ENCODE measurements at regions not wholly inside any gene's neighbourhood (a gene's known extent, or its start where the extent isn't known, plus 50 kb on each side); places are given as distances from the start of the nearest gene placed in this dataset.

GRCh38 chr3:18770800-18771199 lies 345.7 kb upstream of the SATB1 start:
- DNase-seq: no peak

GRCh38 chr3:18767756-18768303 lies 342.7 kb upstream of the SATB1 start:
- DNase-seq: no peak

- no peak for DNase-seq
These were observed 341.8 kb upstream of the SATB1 start for GRCh38 chr3:18766974-18767373.

- DNase-seq: no peak
These were observed 340.5 kb upstream of the SATB1 start for GRCh38 chr3:18765662-18766061.

- no peak for DNase-seq
These were observed 340.0 kb upstream of the SATB1 start for GRCh38 chr3:18765161-18765560.

DNA sequence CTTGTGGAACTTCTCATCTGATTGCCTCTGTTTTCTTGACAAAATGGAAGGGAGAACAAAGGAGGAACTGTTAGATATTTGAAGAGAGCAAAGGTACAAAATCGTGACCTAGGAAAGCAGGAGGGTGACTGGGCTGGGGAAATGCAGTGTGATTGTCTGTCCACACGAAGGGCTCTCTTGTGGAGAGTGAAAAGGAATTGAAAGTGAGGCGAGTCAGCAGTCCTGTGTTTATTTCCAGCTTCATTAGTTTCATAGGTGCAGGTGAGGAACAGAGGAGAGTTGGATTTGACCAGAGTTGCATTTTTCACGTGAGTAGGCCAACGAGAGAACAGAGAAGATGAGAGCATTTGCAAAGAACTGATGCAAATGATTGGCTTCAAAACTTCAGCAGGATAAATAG lies 336.4 kb upstream of the SATB1 start:
- DNase-seq: no peak

- peak; percentile 36 for DNase-seq
These were observed 333.0 kb upstream of the SATB1 start for GRCh38 chr3:18758047-18758704.

DNA sequence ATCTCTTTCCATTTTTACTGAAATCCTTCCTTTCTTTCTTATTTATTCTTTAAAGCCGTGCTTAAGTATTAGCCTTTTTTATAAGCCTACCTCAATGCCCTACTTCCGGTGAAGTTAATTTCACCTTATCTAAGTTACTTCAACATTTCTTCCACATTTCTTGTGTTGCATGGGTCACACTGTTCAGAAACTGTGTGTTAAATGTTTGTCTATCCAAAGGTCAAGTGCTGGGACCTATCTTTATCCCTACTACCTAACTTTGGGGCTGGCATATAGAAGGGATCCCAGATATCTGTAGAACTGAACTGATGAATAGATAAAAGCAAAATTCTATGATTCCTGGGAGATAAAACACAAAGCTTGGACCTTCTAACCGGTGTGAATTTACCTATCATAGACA lies 332.3 kb upstream of the SATB1 start:
- DNase-seq: no peak

- DNase-seq: no peak
These were observed 327.3 kb upstream of the SATB1 start for GRCh38 chr3:18752273-18752934.

DNA sequence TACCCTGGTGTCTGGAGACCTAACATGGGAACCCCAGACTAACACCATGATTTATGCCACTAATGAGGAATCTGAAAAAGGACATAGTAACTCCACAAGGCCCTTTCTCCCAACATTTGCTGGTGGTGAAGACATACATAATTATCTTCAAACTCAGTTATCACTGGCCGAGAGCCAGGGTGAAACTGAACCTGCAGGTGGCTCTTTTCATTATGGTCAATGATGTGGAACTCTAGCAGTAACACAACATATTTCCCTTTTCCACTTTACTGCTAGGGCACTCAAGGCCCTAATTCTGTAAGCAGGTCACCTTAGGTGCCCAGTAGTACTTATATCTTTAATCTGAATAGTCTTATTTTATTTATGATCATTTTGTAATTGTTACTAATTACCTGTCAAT lies 326.4 kb upstream of the SATB1 start:
- DNase-seq: no peak

- DNase-seq: no peak
These were observed 322.2 kb upstream of the SATB1 start for GRCh38 chr3:18747383-18747782.

DNA sequence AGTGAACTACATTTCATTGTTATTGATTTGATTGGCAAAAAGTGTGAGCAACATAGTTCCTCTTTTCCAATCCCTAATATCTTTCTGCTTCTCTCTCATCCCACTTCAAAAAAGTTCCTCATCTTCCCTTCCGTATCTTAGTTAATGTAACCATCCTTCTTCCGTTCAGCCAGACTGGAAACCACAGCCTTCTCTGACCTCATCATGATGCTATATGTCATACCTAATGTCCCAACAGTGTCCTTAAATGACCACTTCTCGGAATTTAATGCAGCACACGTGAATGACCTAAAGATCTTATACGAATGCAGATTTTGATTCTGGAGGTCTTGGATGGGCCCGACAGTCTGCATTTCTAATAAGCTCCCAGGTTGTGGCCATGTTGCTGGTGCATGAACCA lies 320.3 kb upstream of the SATB1 start:
- no peak for DNase-seq

GRCh38 chr3:18744472-18744871 lies 319.3 kb upstream of the SATB1 start:
- no peak for DNase-seq

- DNase-seq: peak; percentile 34
These were observed 318.6 kb upstream of the SATB1 start for GRCh38 chr3:18743761-18744160.

GRCh38 chr3:18740631-18741583 lies 315.8 kb upstream of the SATB1 start:
- DNase-seq: peak; percentile 57

- DNase-seq: no peak
These were observed 313.9 kb upstream of the SATB1 start for GRCh38 chr3:18739099-18739433.

GRCh38 chr3:18738393-18739098 lies 313.4 kb upstream of the SATB1 start:
- DNase-seq: no peak

DNA sequence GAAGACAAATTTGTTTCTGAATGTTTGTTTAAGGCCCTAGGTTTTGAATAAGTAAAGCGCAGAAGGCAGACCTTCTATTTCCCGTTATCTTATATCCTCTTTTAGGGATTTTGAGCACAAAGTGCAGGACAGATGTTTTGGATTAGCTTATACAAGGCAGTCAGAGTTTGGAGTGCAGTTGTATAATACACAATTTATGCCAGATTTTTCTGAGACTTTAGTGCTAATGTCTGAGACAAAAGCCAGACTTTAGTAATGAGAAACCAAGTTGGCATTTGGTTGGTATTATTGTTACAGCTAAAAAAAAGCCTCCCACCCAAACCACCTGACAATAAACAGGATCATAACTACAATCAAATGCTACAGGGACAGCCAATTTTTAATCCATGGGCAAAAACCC lies 309.9 kb upstream of the SATB1 start:
- no peak for DNase-seq

DNA sequence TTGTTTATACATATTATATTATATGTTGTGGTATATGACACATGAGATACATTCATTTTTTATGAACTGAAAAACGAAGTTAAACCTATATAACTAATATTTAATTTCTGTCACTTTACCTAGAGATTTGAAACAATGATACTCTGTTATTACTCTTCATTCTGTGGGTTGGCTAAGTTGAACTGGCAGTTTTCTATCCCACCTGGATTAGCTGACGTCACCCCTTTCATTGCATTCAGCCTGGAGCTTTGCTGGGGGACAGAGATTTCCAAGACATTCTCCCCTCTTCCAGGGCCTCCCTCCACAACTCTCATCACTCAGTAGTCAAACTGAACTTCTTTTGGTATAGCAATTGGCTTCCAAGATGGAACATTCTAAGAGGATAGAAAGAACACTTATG lies 309.2 kb upstream of the SATB1 start:
- DNase-seq: no peak

DNA sequence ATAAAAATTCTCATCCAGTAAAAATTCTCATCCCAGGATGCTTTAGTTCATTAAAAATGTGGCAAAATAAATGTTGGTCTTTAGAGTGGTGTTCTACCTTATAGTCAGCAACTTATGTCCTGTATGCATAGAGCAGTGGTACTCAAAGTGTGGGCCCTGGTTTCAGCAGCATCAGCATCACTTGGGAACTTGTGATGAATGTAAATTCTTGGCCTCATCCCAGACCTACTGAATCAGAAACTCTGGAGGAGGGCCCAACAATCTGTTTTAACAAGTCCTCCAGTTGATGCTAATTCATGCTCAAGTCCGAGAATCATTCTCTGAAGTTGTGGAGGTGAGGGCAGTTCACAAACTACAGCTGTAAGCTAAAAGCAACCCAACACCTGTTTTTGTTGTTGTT lies 307.3 kb upstream of the SATB1 start:
- no peak for DNase-seq

DNA sequence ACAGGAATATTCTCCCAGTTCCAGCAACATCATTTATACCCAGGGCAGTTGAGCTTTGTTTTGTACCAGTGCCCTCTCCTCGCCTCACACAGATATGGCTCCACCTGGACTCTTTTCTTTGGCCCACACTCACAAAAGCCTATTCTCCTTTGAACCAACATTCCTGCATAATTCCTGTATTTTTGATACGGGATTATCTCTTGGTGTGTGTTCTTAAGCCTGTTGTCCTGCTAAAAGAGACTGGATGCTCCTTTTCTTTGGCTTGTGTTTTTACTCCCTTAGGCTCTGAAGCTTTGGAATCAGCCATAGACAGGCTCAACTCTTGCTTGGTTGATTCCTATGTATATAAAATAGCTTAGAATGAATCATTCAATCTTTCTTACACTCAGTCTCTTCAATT lies 305.4 kb upstream of the SATB1 start:
- no peak for DNase-seq

DNA sequence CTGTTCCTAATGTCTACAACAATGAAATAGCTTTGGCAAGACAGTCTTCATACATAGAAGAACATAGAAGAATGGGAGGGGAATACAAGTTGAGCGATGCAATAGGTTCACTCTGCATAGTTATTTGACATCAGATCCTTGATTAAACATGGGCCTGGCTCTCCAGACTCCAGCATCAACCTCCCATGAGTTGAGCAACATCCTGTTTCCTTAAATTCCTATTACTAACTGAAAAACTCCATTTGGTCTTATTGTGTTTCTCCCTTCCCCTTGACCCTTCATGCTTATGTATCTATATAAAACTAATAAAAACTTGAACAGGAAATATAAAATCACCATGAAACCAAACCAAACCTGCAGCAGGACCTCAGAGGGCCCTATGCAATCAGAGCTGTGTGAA lies 304.5 kb upstream of the SATB1 start:
- DNase-seq: no peak

Data from CD4-positive, alpha-beta T cell treated with Interleukin-17A for 4 hours (primary cell).